IMR-90 (cell line): ENCODE measurements at regions not wholly inside any gene's neighbourhood (a gene's known extent, or its start where the extent isn't known, plus 50 kb on each side); places are given as distances from the start of the nearest gene placed in this dataset.

ENCODE experiments used
- ATAC-seq: fragments of 200-7000 bp; cut with Tn5 transposase; 2 replicates; pipeline ENCODE4 v1.9.1; 2020; ENCODE audit warnings: low read depth, mild to moderate bottlenecking, moderate library complexity
- BruUV-seq: library from RNA; stranded (reverse); fragments of 400-500 nt; replicated peaks from 2 replicates; lab custom pipeline; 2021; lab: Mats Ljungman, UMichigan
- CTCF ChIA-PET: fragments of 300-600 bp; formaldehyde crosslinking; extraction: SDS; loops from one replicate; lab custom pipeline; 2021; ENCODE audit warnings: antibody characterized with exemption; lab: Yijun Ruan, JAX
- POLR2A ChIA-PET: fragments of 300-600 bp; sonication (Branson Sonifier 250); formaldehyde crosslinking; loops from one replicate; lab custom pipeline; 2022; ENCODE audit warnings: antibody characterized with exemption; ENCODE audit not compliant: unreplicated experiment; lab: Charles Lee
- DNase-seq: peaks from one replicate; pipeline ENCODE4 v3.0.0; 2013
- H2AFZ ChIP-seq: replicated peaks from 2 replicates; pipeline ENCODE3; 2013; ENCODE audit warnings: low read length, mild to moderate bottlenecking; ENCODE audit not compliant: poor library complexity
- H2AK5ac ChIP-seq: 2 replicates; pipeline ENCODE4 v1.6.1; 2013; ENCODE audit warnings: low read depth, low read length, inconsistent platforms
- H2AK9ac ChIP-seq: replicated peaks from 2 replicates; pipeline ENCODE3; 2013; ENCODE audit warnings: mild to moderate bottlenecking, low read depth, low read length, moderate library complexity; ENCODE audit not compliant: poor library complexity
- H2BK120ac ChIP-seq: 2 replicates; pipeline ENCODE4 v1.6.1; 2013; ENCODE audit warnings: low read depth, low read length, inconsistent platforms
- H2BK15ac ChIP-seq: 3 replicates; pipeline ENCODE4 v1.6.1; 2013; ENCODE audit warnings: low read depth, low read length, inconsistent platforms
- H2BK20ac ChIP-seq: 2 replicates; pipeline ENCODE4 v1.6.1; 2013; ENCODE audit warnings: low read depth, mild to moderate bottlenecking, inconsistent platforms, low read length, moderate library complexity
- H2BK5ac ChIP-seq: 2 replicates; pipeline ENCODE4 v1.6.1; 2013; ENCODE audit warnings: mild to moderate bottlenecking, low read depth, low read length, inconsistent platforms; ENCODE audit not compliant: poor library complexity, severe bottlenecking
- H3K14ac ChIP-seq: replicated peaks from 2 replicates; pipeline ENCODE4 v1.6.1; 2013; ENCODE audit warnings: low read depth, low read length, inconsistent platforms
- H3K18ac ChIP-seq: 2 replicates; pipeline ENCODE4 v1.6.1; 2013; ENCODE audit warnings: low read depth, low read length, control low read depth
- H3K23ac ChIP-seq: 2 replicates; pipeline ENCODE4 v1.6.1; 2013; ENCODE audit warnings: low read depth, low read length, inconsistent platforms
- H3K27ac ChIP-seq: 2 replicates; pipeline ENCODE4 v1.5.1; 2013; ENCODE audit warnings: mild to moderate bottlenecking, control low read depth, low read length; ENCODE audit not compliant: insufficient read depth
- H3K27me3 ChIP-seq: 2 replicates; pipeline ENCODE4 v1.6.1; 2013; ENCODE audit warnings: low read length; ENCODE audit not compliant: control insufficient read depth, insufficient read depth
- H3K36me3 ChIP-seq: 2 replicates; pipeline ENCODE4 v1.6.1; 2013; ENCODE audit warnings: low read length, mixed read lengths; ENCODE audit not compliant: control insufficient read depth, insufficient read depth
- H3K4ac ChIP-seq: 2 replicates; pipeline ENCODE4 v1.6.1; 2013; ENCODE audit warnings: low read depth, low read length, inconsistent platforms
- H3K4me1 ChIP-seq: 2 replicates; pipeline ENCODE4 v1.6.1; 2013; ENCODE audit warnings: low read length, mixed read lengths; ENCODE audit not compliant: control insufficient read depth, insufficient read depth
- H3K4me2 ChIP-seq: 2 replicates; pipeline ENCODE4 v1.6.1; 2013; ENCODE audit warnings: low read depth, mild to moderate bottlenecking, control low read depth, low read length, moderate library complexity
- H3K4me3 ChIP-seq: 2 replicates; pipeline ENCODE4 v1.5.1; 2013; ENCODE audit warnings: low read depth, mild to moderate bottlenecking, control low read depth, low read length, moderate library complexity; ENCODE audit not compliant: insufficient read depth
- H3K56ac ChIP-seq: 2 replicates; pipeline ENCODE4 v1.6.1; 2013; ENCODE audit warnings: low read length, inconsistent platforms; ENCODE audit not compliant: insufficient read depth; ENCODE audit errors: extremely low read depth
- H3K79me1 ChIP-seq, 2 experiments: 2 replicates each; pipeline ENCODE4 v1.6.1; 2013; ENCODE audit warnings: low read length in 2 of 2, inconsistent platforms in 1 of 2, low read depth in 1 of 2
- H3K9ac ChIP-seq: 2 replicates; pipeline ENCODE4 v1.6.1; 2013; ENCODE audit warnings: low read depth, low read length, control low read depth
- H3K9me1 ChIP-seq: 2 replicates; pipeline ENCODE4 v1.6.1; 2013; ENCODE audit warnings: low read length, inconsistent platforms; ENCODE audit not compliant: insufficient read depth
- H3K9me3 ChIP-seq: 2 replicates; pipeline ENCODE4 v1.6.1; 2013; ENCODE audit warnings: low read length; ENCODE audit not compliant: control insufficient read depth, insufficient read depth
- H4K20me1 ChIP-seq: 2 replicates; pipeline ENCODE4 v1.6.1; 2013; ENCODE audit warnings: low read length, inconsistent platforms; ENCODE audit not compliant: insufficient read depth
- H4K5ac ChIP-seq: 2 replicates; pipeline ENCODE4 v1.6.1; 2013; ENCODE audit warnings: mild to moderate bottlenecking, low read depth, low read length, control low read depth
- H4K8ac ChIP-seq, 2 experiments: 2 replicates each; pipeline ENCODE4 v1.6.1; 2013; ENCODE audit warnings: low read depth in 2 of 2, low read length in 2 of 2, control low read depth in 1 of 2, inconsistent platforms in 1 of 2
- H4K91ac ChIP-seq: 2 replicates; pipeline ENCODE4 v1.6.1; 2013; ENCODE audit warnings: low read depth, low read length, inconsistent platforms; ENCODE audit not compliant: insufficient read depth
- CHD1 ChIP-seq: IDR thresholded peaks from 2 replicates; pipeline ENCODE4 v1.6.1; 2012; ENCODE audit warnings: low read depth, low read length, improper control_type of control experiment
- MAZ ChIP-seq: IDR thresholded peaks from 2 replicates; pipeline ENCODE4 v1.6.1; 2012; ENCODE audit warnings: low read depth, mild to moderate bottlenecking, low read length, improper control_type of control experiment, moderate library complexity, borderline replicate concordance
- RAD21 ChIP-seq: IDR thresholded peaks from 2 replicates; pipeline ENCODE4 v1.6.1; 2012; ENCODE audit warnings: low read length, improper control_type of control experiment
- WGBS, 2 experiments: methylation state at CpG; one replicate each; pipeline versions ENCODE4 v1.1.5 to v1.1.7; 2013; ENCODE audit warnings: missing lambda C conversion rate in 2 of 2; ENCODE audit not compliant: insufficient read length in 1 of 2; ENCODE audit errors: extremely low coverage in 2 of 2; 5-methylcytosine and 5-hydroxymethylcytosine counted together
- dilution Hi-C: fragments of 300-500 bp; cut with HindIII; formaldehyde crosslinking; loops from one replicate; pipeline ENCODE4 v1.14.3; 2018; ENCODE audit warnings: low sequenced_read_pairs; ENCODE audit not compliant: unreplicated experiment
- in situ Hi-C: fragments of 300-500 bp; cut with MboI; formaldehyde crosslinking; loops from 3 replicates; pipeline ENCODE4 v1.14.3; 2019; ENCODE audit warnings: low sequenced_read_pairs, inconsistent platforms, mixed read lengths
- intact Hi-C: fragments of 100-400 bp; cut with micrococcal nuclease; formaldehyde crosslinking; loops from 2 replicates; pipeline ENCODE4 v1.10.0; 2022
- TF ChIP-seq, protein P1 (sequence below): conservative IDR thresholded peaks from 2 replicates; pipeline ENCODE4 v1.5.1; 2012; ENCODE audit warnings: mild to moderate bottlenecking, low read depth, low read length, improper control_type of control experiment

DNA sequence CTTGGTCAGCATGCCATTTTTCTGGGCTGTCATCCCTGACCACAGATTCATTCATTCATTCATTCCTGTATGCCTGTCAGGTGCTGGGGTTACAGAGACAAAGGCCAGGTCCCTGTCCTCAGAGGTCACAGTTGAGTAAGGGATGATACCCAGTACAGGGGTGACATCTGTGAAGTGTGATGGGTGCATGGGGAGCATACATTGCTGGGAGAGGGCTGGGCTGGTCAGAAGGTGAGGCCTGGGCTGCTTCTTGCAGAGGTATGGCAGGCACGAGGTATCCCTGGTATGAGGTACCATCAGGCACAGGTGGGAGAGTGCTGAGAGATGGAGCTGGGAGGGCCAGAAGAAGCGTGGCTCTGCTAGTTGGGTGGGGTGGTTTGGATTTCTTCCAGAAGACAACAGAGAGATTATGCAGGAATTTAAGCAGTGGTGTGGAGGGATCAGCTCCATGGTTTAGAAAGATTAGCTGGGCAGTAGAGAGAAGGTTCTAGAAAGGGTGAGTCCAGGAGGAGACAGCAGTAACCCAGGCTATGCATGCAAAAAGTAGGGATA is 181.9 kb upstream of the HAAO start:
- in situ Hi-C loops, result loop anchor here (10.0 kb wide), 1 partner anchor 251 kb away; the partner anchor contains the start of gene ZFP36L2
- peak overlapping the region; percentile 36; the same call in 1 of the 2 replicates for H3K18ac ChIP-seq
- H3K4me3 ChIP-seq, result no peak overlapping the region
- intact Hi-C loops, result loop anchor here (2.0 to 10.0 kb wide), 2 partner anchors 27 to 511 kb away; no protein-coding TSS in a partner anchor
- no peak overlapping the region for H3K56ac ChIP-seq
- peak overlapping the region; percentile 59 for H2AK9ac ChIP-seq
- no peaks in the 10 kb centered on the region for H3K36me3 ChIP-seq
- peak overlapping the region; percentile 86 for H3K4ac ChIP-seq
- peak; percentile 14; the same call in 1 of the 2 replicates for TF ChIP-seq RAD21
- TF ChIP-seq CHD1, result no peak
- TF ChIP-seq MAZ, result no peak
- TF ChIP-seq, protein P1, sequence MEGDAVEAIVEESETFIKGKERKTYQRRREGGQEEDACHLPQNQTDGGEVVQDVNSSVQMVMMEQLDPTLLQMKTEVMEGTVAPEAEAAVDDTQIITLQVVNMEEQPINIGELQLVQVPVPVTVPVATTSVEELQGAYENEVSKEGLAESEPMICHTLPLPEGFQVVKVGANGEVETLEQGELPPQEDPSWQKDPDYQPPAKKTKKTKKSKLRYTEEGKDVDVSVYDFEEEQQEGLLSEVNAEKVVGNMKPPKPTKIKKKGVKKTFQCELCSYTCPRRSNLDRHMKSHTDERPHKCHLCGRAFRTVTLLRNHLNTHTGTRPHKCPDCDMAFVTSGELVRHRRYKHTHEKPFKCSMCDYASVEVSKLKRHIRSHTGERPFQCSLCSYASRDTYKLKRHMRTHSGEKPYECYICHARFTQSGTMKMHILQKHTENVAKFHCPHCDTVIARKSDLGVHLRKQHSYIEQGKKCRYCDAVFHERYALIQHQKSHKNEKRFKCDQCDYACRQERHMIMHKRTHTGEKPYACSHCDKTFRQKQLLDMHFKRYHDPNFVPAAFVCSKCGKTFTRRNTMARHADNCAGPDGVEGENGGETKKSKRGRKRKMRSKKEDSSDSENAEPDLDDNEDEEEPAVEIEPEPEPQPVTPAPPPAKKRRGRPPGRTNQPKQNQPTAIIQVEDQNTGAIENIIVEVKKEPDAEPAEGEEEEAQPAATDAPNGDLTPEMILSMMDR, result no peak
- H3K14ac ChIP-seq, result peak overlapping the region; percentile 2
- WGBS, 2 experiments, result 78% methylated on average over 1 of the region's 2 CpGs; no CpG with 5 or more reads in 1 of the 2 experiments
- DNase-seq (no peak), ATAC-seq (peak; percentile 2; the same call in 1 of the 2 replicates)
- peaks cover 26% of the 10 kb centered on the region for H3K4me1 ChIP-seq
- peak overlapping the region; percentile 41; the same call in 1 of the 2 replicates for H3K27ac ChIP-seq
- peak overlapping the region; percentile 81 for H4K91ac ChIP-seq
- peak overlapping the region; percentile 96; the same call in 1 of the 2 replicates for H2BK120ac ChIP-seq
- H4K5ac ChIP-seq, result peak overlapping the region; percentile 33; the same call in 1 of the 2 replicates
- H3K9me1 ChIP-seq, result peaks cover 9% of the 10 kb centered on the region
- dilution Hi-C loops, result no loop called here
- no peaks in the 10 kb centered on the region for H3K79me1 ChIP-seq
- 0 out of 2 replicates have a peak, but pooled peaks cover 2% of the 10 kb centered on the region for H3K9me3 ChIP-seq
- POLR2A ChIA-PET, result interaction anchor here (0.6 to 1.1 kb wide), 2 partner anchors 246 to 248 kb away, joined by 3 read pairs; no protein-coding TSS in a partner anchor
- H3K27me3 ChIP-seq, result no peaks in the 10 kb centered on the region
- H3K4me2 ChIP-seq, result no peak overlapping the region
- peak overlapping the region; percentile 59; the same call in 1 of the 2 replicates for H2BK20ac ChIP-seq
- H2BK5ac ChIP-seq, result no peak overlapping the region
- H4K8ac ChIP-seq, result peak overlapping the region in 1 of 2 experiments; percentile 76; a peak in 1 of 4 replicates
- H2BK15ac ChIP-seq, result peak overlapping the region; percentile 72; the same call in 2 of the 3 replicates
- H3K23ac ChIP-seq, result peak overlapping the region; percentile 18; the same call in 1 of the 2 replicates
- CTCF ChIA-PET, result interaction anchor here (0.6 to 1.8 kb wide), 8 partner anchors 10 to 510 kb away, joined by 3 to 8 read pairs (median 3); no protein-coding TSS in a partner anchor
- H2AK5ac ChIP-seq, result peak overlapping the region; percentile 78
- H2AFZ ChIP-seq, result peak overlapping the region; percentile 95
- H3K9ac ChIP-seq, result no peak overlapping the region; the same call in 1 of the 2 replicates
- no TSS peak for BruUV-seq
- no peaks in the 10 kb centered on the region for H4K20me1 ChIP-seq
